Cerebellar cortex (tissue), 1 donor: ENCODE measurements at regions not wholly inside any gene's neighbourhood (a gene's known extent, or its start where the extent isn't known, plus 50 kb on each side); places are given as distances from the start of the nearest gene placed in this dataset.

Source experiments
- DNase-seq: peaks from one replicate; pipeline ENCODE4 v3.0.0-alpha.2; 2015; ENCODE audit warnings: low spot score

DNA sequence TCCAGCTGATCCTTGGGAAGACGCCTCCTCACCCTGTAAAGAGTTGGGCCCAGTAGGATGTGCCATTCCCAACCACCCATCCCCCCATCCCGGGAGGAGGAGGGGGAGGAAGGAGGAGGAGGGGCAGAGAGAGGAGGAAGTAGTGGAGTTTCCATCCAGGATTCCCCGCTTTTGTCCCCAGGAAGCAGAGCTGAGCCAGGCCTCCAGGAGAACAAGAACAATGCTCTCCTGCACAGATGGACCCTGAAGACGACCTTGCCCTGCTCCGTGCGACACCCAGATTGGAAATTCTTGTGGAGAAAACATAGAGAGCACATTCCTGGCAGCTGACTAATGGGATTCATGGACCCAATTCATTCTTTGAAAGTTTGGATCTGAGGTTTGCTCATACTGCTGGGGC is 132.3 kb upstream of the CRY1 start:
- no peak for DNase-seq

DNA sequence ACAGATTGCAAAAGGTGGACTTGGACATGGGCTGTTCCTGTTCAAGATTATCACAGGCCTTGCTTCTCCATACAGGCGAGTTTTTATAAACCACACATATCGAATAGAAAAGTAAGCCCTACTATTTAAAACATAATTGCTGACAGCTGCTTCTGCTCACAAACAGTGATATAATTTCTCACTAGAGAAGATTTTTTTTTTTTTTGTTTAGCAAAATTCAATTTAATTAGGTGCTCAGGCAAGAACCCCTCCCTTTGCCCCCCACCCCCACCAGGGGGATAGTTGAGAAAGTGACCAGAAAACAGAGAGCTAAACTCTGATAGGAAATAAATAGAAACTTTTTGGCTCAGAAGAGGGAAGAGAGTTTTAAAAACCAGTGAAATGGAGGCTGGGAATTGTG is 132.8 kb upstream of the CRY1 start:
- no peak for DNase-seq

- no peak for DNase-seq
Observed at GRCh38 chr12:107228076-107228475, 134.7 kb upstream of the CRY1 start.

DNA sequence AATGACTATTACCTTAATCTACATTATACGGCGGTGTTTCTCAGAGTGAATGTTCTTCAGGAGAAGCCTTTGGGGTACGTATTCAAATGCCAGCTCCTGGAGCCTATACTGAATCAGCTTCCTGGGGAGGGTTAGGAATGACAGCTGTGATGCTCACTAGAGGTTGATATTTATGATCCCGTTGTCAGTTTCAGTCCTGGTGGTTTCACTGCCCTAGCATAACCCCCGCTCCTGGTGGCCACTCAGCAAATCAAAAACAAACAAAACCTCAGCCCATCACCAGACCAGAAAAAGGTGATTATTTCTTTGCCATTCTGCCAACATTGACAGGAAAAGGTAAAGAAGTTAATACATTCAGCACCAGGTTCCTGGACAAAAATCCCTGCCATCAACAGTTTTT is 136.5 kb upstream of the CRY1 start:
- no peak for DNase-seq

GRCh38 chr12:107231303-107231702 is 138.0 kb upstream of the CRY1 start:
- no peak for DNase-seq

DNA sequence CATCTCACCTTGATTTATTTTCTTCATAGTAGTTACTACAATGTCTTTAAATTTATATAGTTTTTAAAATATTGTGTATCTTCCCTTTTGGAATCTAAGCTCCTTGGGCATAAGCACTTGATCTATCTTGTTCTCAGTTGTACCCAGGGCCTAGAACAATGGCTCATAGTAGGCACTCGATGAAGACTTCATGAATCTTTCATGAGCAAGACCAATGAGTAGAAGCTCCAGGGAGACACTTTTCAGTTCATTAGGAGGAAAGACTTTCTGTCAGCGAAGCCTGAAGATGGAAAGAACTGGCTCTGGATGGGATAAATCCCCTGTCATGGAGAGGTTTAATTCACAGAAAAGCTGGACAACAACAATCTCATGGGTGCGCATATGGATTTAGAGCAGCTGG is 140.2 kb upstream of the CRY1 start:
- no peak for DNase-seq

DNA sequence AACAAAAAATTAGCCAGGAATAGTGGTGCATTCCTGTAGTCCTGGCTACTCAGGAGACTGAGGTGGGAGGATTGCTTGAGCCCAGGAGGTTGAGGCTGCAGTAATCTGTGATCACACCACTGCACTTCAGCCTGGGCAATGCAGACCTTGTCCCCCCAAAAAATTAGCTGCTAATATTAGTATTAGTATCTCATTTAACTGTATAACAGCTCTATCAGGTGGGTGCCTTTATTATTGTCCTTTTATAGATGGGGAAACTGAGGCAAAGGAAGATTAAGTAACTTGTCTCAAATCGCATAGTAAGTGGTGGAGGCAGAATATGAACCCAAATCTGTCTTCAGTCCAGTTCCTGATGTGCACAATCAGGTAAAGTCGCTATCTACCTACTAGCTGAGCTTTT is 142.3 kb upstream of the CRY1 start:
- DNase-seq, result no peak

DNA sequence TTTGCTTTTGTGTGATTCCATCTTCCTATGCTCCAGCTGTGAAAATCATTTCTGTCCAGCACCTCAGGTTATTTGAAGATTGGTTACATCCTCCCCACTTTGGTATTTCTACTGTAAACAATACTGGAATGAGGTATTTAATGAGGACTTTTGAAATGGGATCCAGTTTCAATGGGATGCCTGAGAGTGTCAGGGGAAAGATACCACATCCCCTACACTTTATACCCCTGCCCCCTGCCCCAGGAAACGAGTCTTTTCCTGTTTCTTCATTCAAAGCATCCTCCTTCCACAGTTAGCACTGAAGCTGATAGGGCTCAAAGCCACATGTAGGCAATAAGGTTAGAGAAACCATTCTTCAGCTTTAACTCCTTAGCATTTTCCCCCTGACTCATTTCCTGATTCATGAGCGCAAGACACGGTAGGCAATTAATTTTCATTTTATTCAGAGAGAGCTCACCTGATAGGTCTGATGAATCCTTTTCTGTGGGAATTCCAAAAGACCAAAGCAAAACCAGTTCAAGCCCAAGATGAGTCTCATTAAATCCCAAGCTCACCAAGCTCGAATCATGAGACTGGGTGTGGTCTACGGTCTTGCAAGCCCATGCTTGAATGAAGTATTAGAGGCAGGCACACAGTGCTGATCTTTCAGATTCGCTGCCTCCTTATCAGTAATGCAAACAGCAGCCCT is 143.6 kb upstream of the CRY1 start:
- DNase-seq, result no peak

- no peak for DNase-seq
Observed at GRCh38 chr12:107238296-107238695, 144.9 kb upstream of the CRY1 start.

DNA sequence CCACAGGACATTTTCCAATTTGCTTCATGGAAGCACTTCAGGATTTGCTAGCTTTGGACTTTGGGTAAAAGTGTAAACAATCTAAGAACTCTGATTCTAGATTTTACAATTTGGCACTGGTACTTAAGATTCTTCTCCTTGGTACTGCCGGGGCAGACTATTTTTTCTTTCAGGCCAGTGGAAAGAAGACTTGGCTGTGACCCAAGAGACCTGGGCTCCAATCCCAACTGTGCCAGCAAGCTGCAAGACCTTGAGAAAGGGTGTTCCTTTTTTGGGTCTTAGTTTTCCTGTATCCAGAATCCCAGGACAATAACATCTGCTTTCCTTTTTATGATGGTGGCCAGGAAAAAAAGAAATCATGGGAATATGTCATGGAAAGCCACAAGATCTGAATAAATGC is 148.1 kb upstream of the CRY1 start:
- DNase-seq, result peak; percentile 1

DNA sequence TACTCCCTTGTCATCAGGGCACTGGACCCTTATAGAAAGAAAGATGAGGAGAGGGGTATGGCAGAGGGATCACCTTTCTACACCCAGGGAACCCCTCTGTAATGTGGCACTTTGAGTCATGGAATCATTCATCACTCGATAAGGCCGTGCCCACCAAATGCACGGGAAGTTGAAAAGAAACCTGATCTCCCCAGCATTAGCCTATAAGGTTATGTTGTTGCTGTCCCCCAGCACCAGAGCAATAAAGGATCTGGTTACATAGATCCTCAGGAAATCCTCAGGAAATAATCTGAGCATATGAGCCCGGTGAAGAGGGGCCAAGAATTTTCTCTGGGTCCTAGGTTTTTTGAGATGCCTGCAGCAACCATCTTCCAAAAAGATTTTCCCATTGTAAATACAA is 148.8 kb upstream of the CRY1 start:
- DNase-seq, result no peak

DNA sequence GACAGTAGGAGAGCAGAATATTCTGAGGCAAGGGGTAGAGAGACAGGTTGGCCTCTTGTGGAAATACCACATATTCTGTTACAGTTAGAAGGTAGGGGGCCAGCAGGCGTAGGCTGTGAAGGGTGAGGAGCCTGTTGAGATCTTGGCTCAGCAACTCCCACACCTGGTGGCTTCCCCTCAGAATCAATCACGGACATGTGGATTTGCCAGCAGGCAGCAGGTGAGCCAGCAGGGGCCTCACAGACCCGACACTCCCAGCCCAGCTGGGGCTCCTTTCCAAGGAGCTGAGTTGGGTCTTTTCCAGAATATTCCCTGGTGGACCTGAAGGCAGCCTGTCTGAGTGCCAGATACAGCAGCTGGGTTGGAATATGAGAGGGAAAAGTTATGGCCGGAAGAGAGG is 150.0 kb upstream of the CRY1 start:
- DNase-seq, result no peak

- DNase-seq, result no peak
Observed at GRCh38 chr12:107244584-107244983, 151.2 kb upstream of the CRY1 start.

DNA sequence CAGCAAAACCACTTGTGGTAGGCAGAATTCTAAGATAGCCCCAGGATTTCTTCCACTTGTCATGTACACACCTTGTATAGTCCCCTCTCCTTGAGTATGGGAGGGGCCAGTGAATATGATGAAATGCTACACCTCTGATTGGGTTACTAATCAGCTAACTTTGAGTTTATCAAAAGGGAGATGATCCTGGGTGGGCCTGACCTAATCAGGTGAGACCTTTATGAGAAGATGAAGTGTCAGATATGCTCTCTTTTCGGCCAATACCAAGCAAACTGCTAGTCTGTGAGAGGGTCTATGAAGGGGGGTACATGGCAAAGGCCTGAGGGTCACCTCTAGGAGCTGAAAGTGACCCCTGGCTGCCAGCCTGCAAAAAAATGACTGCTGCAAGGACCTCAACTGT is 154.3 kb upstream of the CRY1 start:
- DNase-seq, result no peak

GRCh38 chr12:107248187-107248586 is 154.8 kb upstream of the CRY1 start:
- no peak for DNase-seq

DNA sequence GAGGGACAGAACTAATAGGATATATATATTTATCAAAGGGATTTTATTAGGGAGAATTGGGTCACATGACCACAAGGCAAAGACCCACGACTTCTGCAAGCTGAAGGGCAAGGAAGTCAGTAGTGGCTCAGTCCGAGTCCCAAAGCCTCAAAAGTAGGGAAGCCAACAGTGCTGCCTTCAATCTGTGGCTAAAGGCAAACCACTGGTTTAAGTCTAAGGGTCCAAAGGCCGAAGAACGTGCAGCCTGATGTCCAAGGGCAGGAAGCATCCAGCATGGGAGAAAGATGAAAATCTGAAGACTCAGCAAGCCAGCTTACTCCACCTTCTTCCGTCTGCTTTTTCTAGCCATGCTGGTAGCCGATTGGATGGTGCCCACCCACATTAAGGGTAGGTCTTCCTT is 157.9 kb upstream of the CRY1 start:
- no peak for DNase-seq

GRCh38 chr12:107253361-107253760 is 160.0 kb upstream of the CRY1 start:
- DNase-seq, result no peak

- no peak for DNase-seq
Observed at GRCh38 chr12:107254258-107254856, 161.0 kb upstream of the CRY1 start.

DNA sequence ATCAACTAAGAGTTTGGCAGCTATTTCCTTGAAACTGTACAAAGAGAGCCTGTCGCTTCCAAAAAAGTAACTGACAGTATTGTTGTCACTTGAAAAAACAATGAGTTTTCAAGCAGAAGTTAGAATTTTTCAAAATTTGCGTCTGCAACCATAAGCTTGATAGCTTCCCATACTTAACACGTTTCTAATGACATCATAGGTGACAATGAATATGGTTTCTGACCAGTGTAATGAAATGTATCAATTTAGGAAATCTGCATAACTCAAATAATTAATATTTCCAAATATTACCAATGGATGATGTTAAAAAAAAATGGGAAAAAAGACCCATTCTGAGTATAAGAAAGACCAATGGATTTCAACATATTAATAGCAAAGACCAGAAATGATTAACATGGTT is 165.4 kb upstream of the CRY1 start:
- DNase-seq, result no peak

- no peak for DNase-seq
Observed at GRCh38 chr12:107263980-107264379, 170.6 kb upstream of the CRY1 start.

GRCh38 chr12:107264667-107265066 is 171.3 kb upstream of the CRY1 start:
- no peak for DNase-seq

DNA sequence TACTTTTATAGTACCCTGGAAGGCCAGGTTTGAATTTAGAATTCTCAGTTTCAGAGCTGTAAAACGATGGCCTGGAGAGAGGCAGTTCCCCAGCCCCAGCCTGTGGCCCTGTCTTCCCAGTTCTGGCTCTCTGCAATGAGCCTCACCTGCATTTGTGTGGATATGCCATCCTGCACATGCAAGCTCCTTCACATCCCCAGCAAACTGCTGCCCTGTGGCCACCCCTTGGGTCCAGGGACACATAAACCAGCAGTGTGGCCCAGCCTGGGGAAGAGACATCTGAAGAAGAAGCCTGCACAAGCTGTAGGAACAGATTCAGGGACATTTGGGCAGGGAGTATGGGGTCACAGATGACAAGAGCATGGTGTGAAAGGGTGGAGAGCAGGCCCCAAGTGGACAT is 174.3 kb upstream of the CRY1 start:
- no peak for DNase-seq

DNA sequence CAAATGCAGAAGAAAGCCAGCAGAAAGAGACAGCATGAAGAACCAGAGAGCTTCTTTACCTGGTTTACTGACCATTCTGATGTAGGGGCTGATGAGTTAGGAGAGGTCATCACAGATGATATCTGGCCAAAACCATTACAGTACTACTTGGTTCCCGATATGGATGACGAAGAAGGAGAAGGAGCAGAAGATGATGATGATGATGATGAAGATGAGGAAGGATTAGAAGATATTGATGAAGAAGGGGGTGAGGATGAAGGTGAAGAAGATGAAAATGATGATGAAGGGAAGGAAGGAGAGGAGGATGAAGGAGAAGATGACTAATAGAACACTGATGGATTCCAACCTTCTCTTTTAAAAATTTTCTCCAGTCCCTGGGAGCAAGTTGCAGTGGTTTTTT is 178.2 kb upstream of the CRY1 start:
- no peak for DNase-seq

DNA sequence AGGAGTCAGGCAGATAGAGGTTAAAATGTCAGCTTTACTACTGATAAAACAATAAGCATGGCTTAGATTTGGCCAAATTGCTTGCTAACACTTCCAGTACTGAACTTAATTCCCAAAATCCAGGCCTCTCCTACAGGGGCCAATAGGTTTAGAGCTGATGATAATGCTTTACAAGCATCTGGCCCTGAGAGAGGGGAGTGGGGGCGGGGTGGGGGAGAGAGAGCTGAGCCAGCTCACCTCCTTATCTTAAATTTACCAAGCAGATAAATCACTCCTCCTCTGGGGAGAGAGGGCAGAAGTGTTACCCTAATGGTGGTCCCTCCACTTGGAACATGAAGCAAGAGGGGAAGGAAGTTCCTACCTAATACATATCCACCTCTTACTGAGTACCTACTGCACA is 182.2 kb upstream of the CRY1 start:
- DNase-seq, result no peak
